ENCODE measurements at regions not wholly inside any gene's neighbourhood (a gene's known extent, or its start where the extent isn't known, plus 50 kb on each side); places are given as distances from the start of the nearest gene placed in this dataset.

- no peak for TF ChIP-seq ZNF337 (CRISPR knock-in tag; IDR thresholded peaks at IDR 0.05; ENCODE audit: borderline replicate concordance, low read depth)
- TF ChIP-seq ZNF264 (CRISPR knock-in tag; IDR thresholded peaks at IDR 0.05) = no peak
- no peak for TF ChIP-seq WIZ (CRISPR knock-in tag; IDR thresholded peaks at IDR 0.05)
- TF ChIP-seq ZNF331 (CRISPR knock-in tag; IDR thresholded peaks at IDR 0.05) = no peak
These were observed 272.7 kb upstream of the CLEC14A start (continued) for GRCh38 chr14:38528582-38528981.

- Histone ChIP-seq H3K9me3 (ENCODE audit: low read length) (peaks cover 5% of the 10 kb centered on the region; the same call in 1 of the 2 replicates), H3K4me1 (ENCODE audit: insufficient read depth, low read length) (no peaks in the 10 kb centered on the region), H3K36me3 (replicated peaks in 1 of 2; ENCODE audit: control insufficient read depth in 1 of 2, insufficient read depth in 2 of 2, low read length in 2 of 2) (no peaks in the 10 kb centered on the region), H3K9ac (ENCODE audit: insufficient read depth, low read depth, low read length) (no peak overlapping the region), H3K4me3 (replicated peaks in 1 of 3; ENCODE audit: insufficient read depth in 1 of 3, low read depth in 2 of 3, low read length in 3 of 3) (no peak overlapping the region), H3K27me3 (ENCODE audit: control insufficient read depth in 1 of 2, insufficient read depth in 2 of 2, low read length in 2 of 2) (no peaks in the 10 kb centered on the region), H3K27ac (ENCODE audit: extremely low read length, insufficient read depth, low read length) (no peak overlapping the region), H3K4me2 (ENCODE audit: low read depth, low read length) (no peak overlapping the region), H2AFZ (ENCODE audit: low read length) (no peak overlapping the region), H4K20me1 (ENCODE audit: insufficient read depth, low read length) (no peaks in the 10 kb centered on the region), H3K79me2 (ENCODE audit: insufficient read depth, low read length) (no peaks in the 10 kb centered on the region)
- DNase-seq (ENCODE audit: low spot score) = no peak
- FAIRE-seq = no peak
- BruUV-seq (replicated peaks) = no TSS peak
- no peak for ATAC-seq
- CTCF ChIA-PET (ENCODE audit: low intra/inter-chr PET ratio, low total read pairs) = no interaction called here
- TF ChIP-seq DPF2 (CRISPR knock-in tag; IDR thresholded peaks at IDR 0.05; ENCODE audit: borderline replicate concordance, low read depth) (no peak), ZNF263 (CRISPR knock-in tag; IDR thresholded peaks at IDR 0.05) (no peak), ZNF788 (CRISPR knock-in tag; IDR thresholded peaks at IDR 0.05; ENCODE audit: borderline replicate concordance) (no peak), AHDC1 (CRISPR knock-in tag; IDR thresholded peaks at IDR 0.05; ENCODE audit: borderline replicate concordance) (no peak), MXD4 (CRISPR knock-in tag; IDR thresholded peaks at IDR 0.05) (no peak), ZSCAN29 (CRISPR knock-in tag; conservative IDR thresholded peaks at IDR 0.05) (no peak), CENPT (CRISPR knock-in tag; IDR thresholded peaks at IDR 0.05; ENCODE audit: low read depth) (no peak), ZNF749 (CRISPR knock-in tag; IDR thresholded peaks at IDR 0.05; ENCODE audit: borderline replicate concordance) (no peak), KLF9 (CRISPR knock-in tag; IDR thresholded peaks at IDR 0.05; ENCODE audit: low read depth) (no peak), RAD21 (CRISPR knock-in tag; IDR thresholded peaks at IDR 0.05) (no peak)
- in situ Hi-C loops (cut with HindIII; ENCODE audit: extremely low pct_ligation_motif_present, low pct_unique_long_range_greater_than_20kb) = no loop called here
- POLR2A ChIA-PET = no interaction called here
- intact Hi-C loops (cut with micrococcal nuclease; ENCODE audit: unreplicated experiment) = no loop called here
These were observed 271.6 kb upstream of the CLEC14A start for GRCh38 chr14:38527502-38527878.

All from HepG2 (cell line).